ENCODE measurements at regions not wholly inside any gene's neighbourhood (a gene's known extent, or its start where the extent isn't known, plus 50 kb on each side); places are given as distances from the start of the nearest gene placed in this dataset.

DNA sequence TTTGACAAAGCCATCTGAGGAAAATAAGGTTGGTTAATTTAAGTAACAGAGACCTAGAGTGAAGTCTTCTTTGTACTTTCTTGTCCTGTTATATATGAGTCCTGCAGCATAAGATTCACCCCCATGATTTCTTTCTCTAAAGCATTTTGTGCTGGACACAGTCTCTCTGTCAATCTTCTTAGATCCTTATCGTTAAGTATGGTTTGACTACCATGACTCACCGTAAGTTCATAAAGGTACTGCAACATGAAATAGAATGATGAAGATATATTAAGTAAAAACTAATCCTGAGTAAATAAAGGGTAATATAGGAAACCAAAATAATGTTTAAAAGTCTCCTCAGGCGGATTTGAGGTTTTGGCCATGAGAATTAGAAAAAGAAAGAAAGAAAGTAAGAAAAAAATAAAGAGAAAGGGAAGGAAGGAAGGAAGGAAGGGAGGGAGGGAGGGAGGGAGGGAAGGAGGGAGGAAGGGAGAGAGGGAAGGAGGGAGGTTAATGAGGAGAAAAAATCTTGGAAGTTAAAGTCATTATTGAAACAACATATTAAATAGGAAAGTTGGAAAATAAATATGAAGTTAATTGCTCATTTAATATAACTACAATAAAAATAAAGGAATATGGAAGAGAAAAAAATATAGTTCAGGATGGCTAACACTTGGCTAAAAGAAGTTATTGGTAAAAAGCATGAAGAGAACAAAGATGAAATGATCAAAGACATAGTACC is 980.3 kb upstream of the CDH2 start:
- no peak overlapping the region for H3K27ac ChIP-seq (ENCODE audit: low read length)
- DNase-seq (no peak), ATAC-seq (ENCODE audit: insufficient read depth, low read depth) (no peak)
- no peaks in the 10 kb centered on the region for H4K20me1 ChIP-seq (ENCODE audit: insufficient read depth, low read length)
- H3K79me2 ChIP-seq (ENCODE audit: insufficient read depth, low read length), result no peaks in the 10 kb centered on the region
- no peaks in the 10 kb centered on the region for H3K4me1 ChIP-seq (ENCODE audit: insufficient read depth, low read length)
- no peaks in the 10 kb centered on the region for H3K27me3 ChIP-seq (ENCODE audit: insufficient read depth, low read length, poor library complexity)
- H2AFZ ChIP-seq (ENCODE audit: low read depth, low read length), result no peak overlapping the region
- H3K4me2 ChIP-seq (ENCODE audit: insufficient read depth, low read length), result no peak overlapping the region
- no peak overlapping the region for H3K4me3 ChIP-seq (ENCODE audit: low read depth in 1 of 2, low read length in 2 of 2)
- H3K36me3 ChIP-seq (ENCODE audit: insufficient read depth, low read length), result no peaks in the 10 kb centered on the region
- no peak overlapping the region for H3K9ac ChIP-seq (ENCODE audit: low read depth, low read length)
- no peaks in the 10 kb centered on the region for H3K9me3 ChIP-seq (ENCODE audit: insufficient read depth, low read length, severe bottlenecking)
- no peak for TF ChIP-seq EZH2 (IDR thresholded peaks at IDR 0.05; ENCODE audit: borderline replicate concordance, low read depth, low read length, severe bottlenecking)
- TF ChIP-seq, protein P1, sequence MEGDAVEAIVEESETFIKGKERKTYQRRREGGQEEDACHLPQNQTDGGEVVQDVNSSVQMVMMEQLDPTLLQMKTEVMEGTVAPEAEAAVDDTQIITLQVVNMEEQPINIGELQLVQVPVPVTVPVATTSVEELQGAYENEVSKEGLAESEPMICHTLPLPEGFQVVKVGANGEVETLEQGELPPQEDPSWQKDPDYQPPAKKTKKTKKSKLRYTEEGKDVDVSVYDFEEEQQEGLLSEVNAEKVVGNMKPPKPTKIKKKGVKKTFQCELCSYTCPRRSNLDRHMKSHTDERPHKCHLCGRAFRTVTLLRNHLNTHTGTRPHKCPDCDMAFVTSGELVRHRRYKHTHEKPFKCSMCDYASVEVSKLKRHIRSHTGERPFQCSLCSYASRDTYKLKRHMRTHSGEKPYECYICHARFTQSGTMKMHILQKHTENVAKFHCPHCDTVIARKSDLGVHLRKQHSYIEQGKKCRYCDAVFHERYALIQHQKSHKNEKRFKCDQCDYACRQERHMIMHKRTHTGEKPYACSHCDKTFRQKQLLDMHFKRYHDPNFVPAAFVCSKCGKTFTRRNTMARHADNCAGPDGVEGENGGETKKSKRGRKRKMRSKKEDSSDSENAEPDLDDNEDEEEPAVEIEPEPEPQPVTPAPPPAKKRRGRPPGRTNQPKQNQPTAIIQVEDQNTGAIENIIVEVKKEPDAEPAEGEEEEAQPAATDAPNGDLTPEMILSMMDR (IDR thresholded peaks at IDR 0.05; ENCODE audit: borderline replicate concordance, extremely low read depth, low read length, poor library complexity, severe bottlenecking), result no peak

DNA sequence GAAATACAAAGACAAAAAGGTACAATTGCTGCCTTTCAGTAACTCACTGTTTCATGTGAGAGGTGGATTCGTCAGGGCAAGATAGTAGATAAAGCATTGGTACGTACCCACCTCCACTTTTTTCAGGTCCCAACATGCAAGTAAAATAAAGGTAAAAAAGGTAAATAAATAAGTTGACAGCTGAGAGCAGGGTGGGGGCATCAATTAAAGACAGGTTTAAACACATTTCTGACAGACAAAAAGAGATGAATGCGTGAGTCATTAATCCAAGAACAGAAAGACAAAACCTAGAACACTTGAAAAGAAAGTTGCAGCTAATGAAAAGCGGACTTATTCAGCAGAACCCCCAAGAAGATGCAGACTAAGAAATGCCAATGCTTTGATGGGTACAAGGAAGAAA is 979.6 kb upstream of the CDH2 start:
- H3K27me3 ChIP-seq (ENCODE audit: insufficient read depth, low read length, poor library complexity), result no peaks in the 10 kb centered on the region
- H3K4me1 ChIP-seq (ENCODE audit: insufficient read depth, low read length), result no peaks in the 10 kb centered on the region
- no peak overlapping the region for H3K4me2 ChIP-seq (ENCODE audit: insufficient read depth, low read length)
- H2AFZ ChIP-seq (ENCODE audit: low read depth, low read length), result no peak overlapping the region
- H3K9me3 ChIP-seq (ENCODE audit: insufficient read depth, low read length, severe bottlenecking), result no peaks in the 10 kb centered on the region
- H3K27ac ChIP-seq (ENCODE audit: low read length), result no peak overlapping the region
- DNase-seq, result no peak
- H3K79me2 ChIP-seq (ENCODE audit: insufficient read depth, low read length), result no peaks in the 10 kb centered on the region
- H3K4me3 ChIP-seq (ENCODE audit: low read depth in 1 of 2, low read length in 2 of 2), result no peak overlapping the region
- ATAC-seq (ENCODE audit: insufficient read depth, low read depth), result no peak
- no peaks in the 10 kb centered on the region for H3K36me3 ChIP-seq (ENCODE audit: insufficient read depth, low read length)
- H3K9ac ChIP-seq (ENCODE audit: low read depth, low read length), result no peak overlapping the region
- H4K20me1 ChIP-seq (ENCODE audit: insufficient read depth, low read length), result no peaks in the 10 kb centered on the region
- TF ChIP-seq, protein P1 (IDR thresholded peaks at IDR 0.05; ENCODE audit: borderline replicate concordance, extremely low read depth, low read length, poor library complexity, severe bottlenecking), result no peak
- TF ChIP-seq EZH2 (IDR thresholded peaks at IDR 0.05; ENCODE audit: borderline replicate concordance, low read depth, low read length, severe bottlenecking), result no peak

DNA sequence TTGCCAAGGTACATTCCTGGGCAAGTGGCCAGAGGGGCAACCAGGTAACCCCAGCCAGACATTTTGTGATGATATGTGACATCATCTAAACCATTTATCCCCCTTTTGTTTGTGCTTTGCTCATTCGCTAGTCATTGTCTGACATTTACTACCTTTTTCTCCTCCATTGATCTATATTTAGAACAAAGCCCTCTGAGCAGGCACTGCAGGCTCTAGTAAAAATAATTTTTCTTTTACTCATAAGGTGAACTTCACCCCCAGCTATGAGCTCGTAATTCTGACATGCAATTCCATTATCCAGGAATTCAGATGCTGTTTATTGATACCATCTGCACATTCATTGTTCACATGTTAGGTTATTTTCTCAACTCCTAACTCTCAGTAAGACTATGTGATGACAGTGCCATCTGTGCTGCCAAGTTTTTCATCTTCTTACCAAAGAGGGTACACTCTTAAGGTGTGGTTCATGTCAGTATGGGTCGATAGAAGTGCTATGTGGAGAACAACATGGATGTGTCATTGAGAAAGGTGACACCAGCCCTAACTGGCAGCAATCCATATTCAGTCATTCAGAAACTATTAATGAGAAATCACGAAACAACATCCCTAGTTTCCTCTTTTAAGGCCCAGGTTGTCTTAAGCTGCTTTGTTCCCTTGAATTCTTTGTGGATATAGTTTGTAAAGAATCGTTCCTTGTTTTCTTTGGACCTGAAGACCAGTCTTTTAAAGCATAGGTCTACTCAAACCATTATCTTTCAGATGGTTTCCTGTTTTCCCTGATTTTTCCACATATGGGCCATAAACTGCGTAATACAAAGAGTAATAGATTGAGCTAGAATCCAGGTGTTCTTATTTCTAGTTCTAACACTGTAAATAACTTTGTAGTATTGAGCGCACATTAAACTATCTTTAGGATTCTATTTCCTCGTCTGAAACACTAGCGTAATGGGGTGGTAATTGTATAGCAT is 978.1 kb upstream of the CDH2 start:
- Histone ChIP-seq H2AFZ (ENCODE audit: low read depth, low read length) (no peak overlapping the region), H3K9me3 (ENCODE audit: insufficient read depth, low read length, severe bottlenecking) (no peaks in the 10 kb centered on the region), H3K27ac (ENCODE audit: low read length) (no peak overlapping the region), H3K4me2 (ENCODE audit: insufficient read depth, low read length) (no peak overlapping the region), H3K27me3 (ENCODE audit: insufficient read depth, low read length, poor library complexity) (no peaks in the 10 kb centered on the region), H3K9ac (ENCODE audit: low read depth, low read length) (no peak overlapping the region), H4K20me1 (ENCODE audit: insufficient read depth, low read length) (no peaks in the 10 kb centered on the region), H3K36me3 (ENCODE audit: insufficient read depth, low read length) (no peaks in the 10 kb centered on the region), H3K4me1 (ENCODE audit: insufficient read depth, low read length) (no peaks in the 10 kb centered on the region), H3K79me2 (ENCODE audit: insufficient read depth, low read length) (no peaks in the 10 kb centered on the region), H3K4me3 (ENCODE audit: low read depth in 1 of 2, low read length in 2 of 2) (no peak overlapping the region)
- DNase-seq, result no peak
- no peak for ATAC-seq (ENCODE audit: insufficient read depth, low read depth)
- TF ChIP-seq, protein P1 (IDR thresholded peaks at IDR 0.05; ENCODE audit: borderline replicate concordance, extremely low read depth, low read length, poor library complexity, severe bottlenecking), result no peak
- TF ChIP-seq EZH2 (IDR thresholded peaks at IDR 0.05; ENCODE audit: borderline replicate concordance, low read depth, low read length, severe bottlenecking), result no peak
